Trophoblast cell (in vitro differentiated cells and primary cell): ENCODE measurements at regions not wholly inside any gene's neighbourhood (a gene's known extent, or its start where the extent isn't known, plus 50 kb on each side); places are given as distances from the start of the nearest gene placed in this dataset.

ENCODE experiments used
- DNase-seq, 2 donors: peaks; one replicate each; pipeline ENCODE4 v3.0.0-alpha.2; 2016
- H2AFZ ChIP-seq: 2 replicates; pipeline ENCODE4 v1.6.1; 2013; ENCODE audit warnings: low read length, moderate library complexity, mild to moderate bottlenecking; ENCODE audit not compliant: insufficient read depth, poor library complexity
- H2AK5ac ChIP-seq: 2 replicates; pipeline ENCODE4 v1.6.1; 2013; ENCODE audit warnings: mild to moderate bottlenecking, low read length
- H2BK120ac ChIP-seq: 2 replicates; pipeline ENCODE4 v1.6.1; 2013; ENCODE audit warnings: low read length, mild to moderate bottlenecking, moderate library complexity; ENCODE audit not compliant: insufficient read depth, poor library complexity
- H2BK12ac ChIP-seq: 2 replicates; pipeline ENCODE4 v1.6.1; 2013; ENCODE audit warnings: mild to moderate bottlenecking, low read length, moderate library complexity
- H2BK5ac ChIP-seq: 2 replicates; pipeline ENCODE4 v1.6.1; 2013; ENCODE audit warnings: low read length, low read depth, moderate library complexity, mild to moderate bottlenecking; ENCODE audit not compliant: poor library complexity
- H3K14ac ChIP-seq: 2 replicates; pipeline ENCODE4 v1.6.1; 2013; ENCODE audit warnings: mild to moderate bottlenecking, low read length
- H3K18ac ChIP-seq: 2 replicates; pipeline ENCODE4 v1.6.1; 2013; ENCODE audit warnings: mild to moderate bottlenecking, low read length
- H3K23ac ChIP-seq: 2 replicates; pipeline ENCODE4 v1.6.1; 2013; ENCODE audit warnings: low read length
- H3K27ac ChIP-seq: 2 replicates; pipeline ENCODE4 v1.5.1; 2013; ENCODE audit warnings: low read depth, mild to moderate bottlenecking, inconsistent platforms, low read length, moderate library complexity
- H3K27me3 ChIP-seq: 2 replicates; pipeline ENCODE4 v1.6.1; 2013; ENCODE audit warnings: inconsistent platforms, mild to moderate bottlenecking, low read length, moderate library complexity; ENCODE audit not compliant: insufficient read depth
- H3K36me3 ChIP-seq, 2 experiments: 1 replicate in 1 of 2; 2 replicates in 1 of 2; pipeline ENCODE4 v1.6.1; 2013; ENCODE audit warnings: low read length in 2 of 2, mild to moderate bottlenecking in 2 of 2, moderate library complexity in 1 of 2; ENCODE audit not compliant: insufficient read depth in 2 of 2, control insufficient read depth in 1 of 2
- H3K4ac ChIP-seq: 2 replicates; pipeline ENCODE4 v1.6.1; 2013; ENCODE audit warnings: low read depth, mild to moderate bottlenecking, low read length, moderate library complexity
- H3K4me1 ChIP-seq, 2 experiments: 1 replicate in 1 of 2; 2 replicates in 1 of 2; pipeline ENCODE4 v1.6.1; 2013; ENCODE audit warnings: low read length in 2 of 2, mild to moderate bottlenecking in 2 of 2, moderate library complexity in 1 of 2; ENCODE audit not compliant: insufficient read depth in 2 of 2, control insufficient read depth in 1 of 2
- H3K4me2 ChIP-seq: 2 replicates; pipeline ENCODE4 v1.6.1; 2013; ENCODE audit warnings: inconsistent platforms, mild to moderate bottlenecking, low read length, moderate library complexity
- H3K4me3 ChIP-seq: 2 replicates; pipeline ENCODE4 v1.5.1; 2013; ENCODE audit warnings: mild to moderate bottlenecking, low read depth, low read length, inconsistent platforms
- H3K79me1 ChIP-seq: one replicate; pipeline ENCODE4 v1.6.1; 2013; ENCODE audit warnings: low read length
- H3K79me2 ChIP-seq: 2 replicates; pipeline ENCODE4 v1.6.1; 2013; ENCODE audit warnings: low read length, mild to moderate bottlenecking; ENCODE audit not compliant: control insufficient read depth, insufficient read depth, poor library complexity
- H3K9ac ChIP-seq: 2 replicates; pipeline ENCODE4 v1.6.1; 2013; ENCODE audit warnings: mild to moderate bottlenecking, low read length
- H3K9me3 ChIP-seq: 2 replicates; pipeline ENCODE4 v1.6.1; 2013; ENCODE audit warnings: low read depth, mild to moderate bottlenecking, control low read depth, inconsistent platforms, low read length; ENCODE audit not compliant: insufficient read depth
- H4K12ac ChIP-seq: 2 replicates; pipeline ENCODE4 v1.6.1; 2013; ENCODE audit warnings: low read depth, mild to moderate bottlenecking, low read length, moderate library complexity
- H4K8ac ChIP-seq: 2 replicates; pipeline ENCODE4 v1.6.1; 2013; ENCODE audit warnings: low read depth, mild to moderate bottlenecking, low read length, moderate library complexity
- H4K91ac ChIP-seq: one replicate; pipeline ENCODE4 v1.6.1; 2013; ENCODE audit warnings: low read depth, mild to moderate bottlenecking, low read length, moderate library complexity
- WGBS: extraction: QIAGEN DNeasy Blood & Tissue Kit; methylation state at CpG from one replicate; pipeline ENCODE4 v1.1.7; 2013; ENCODE audit warnings: missing lambda C conversion rate; ENCODE audit not compliant: insufficient read length, insufficient coverage; ENCODE audit errors: extremely low coverage; 5-methylcytosine and 5-hydroxymethylcytosine counted together

DNA sequence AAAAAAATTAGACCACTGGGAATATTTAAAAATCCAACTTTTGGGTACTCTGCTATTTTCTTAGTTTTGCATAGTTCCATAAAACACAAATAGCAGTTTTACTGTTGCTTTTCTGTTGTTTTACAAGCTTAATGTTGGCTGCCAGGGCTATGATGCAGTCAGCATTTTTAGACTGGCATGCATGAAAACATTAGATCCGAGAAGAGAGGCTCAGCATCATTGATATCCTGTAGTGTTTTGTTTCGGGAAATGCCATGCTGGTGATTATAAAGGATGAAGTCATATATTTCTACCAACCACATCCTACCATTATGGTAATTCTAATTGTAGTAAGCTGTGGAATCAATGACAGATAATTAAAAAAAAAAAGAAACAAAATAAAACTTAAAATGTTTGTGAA, 104.6 kb downstream of the MBL2 start:
- no peaks in the 10 kb centered on the region for H3K27me3 ChIP-seq
- no peak overlapping the region for H2AFZ ChIP-seq
- H3K79me1 ChIP-seq: no peaks in the 10 kb centered on the region
- no peak overlapping the region for H2BK120ac ChIP-seq
- no peak overlapping the region for H3K23ac ChIP-seq
- H2BK12ac ChIP-seq: no peak overlapping the region
- no peak overlapping the region for H3K14ac ChIP-seq
- no peak overlapping the region for H4K12ac ChIP-seq
- no peak overlapping the region for H4K8ac ChIP-seq
- no peaks in the 10 kb centered on the region for H3K4me1 ChIP-seq
- no peak overlapping the region for H2BK5ac ChIP-seq
- no peak overlapping the region for H3K9ac ChIP-seq
- no peak overlapping the region for H3K18ac ChIP-seq
- H2AK5ac ChIP-seq: no peak overlapping the region
- DNase-seq: no peak
- no peaks in the 10 kb centered on the region for H3K79me2 ChIP-seq
- H3K4ac ChIP-seq: no peak overlapping the region
- no peak overlapping the region for H3K27ac ChIP-seq
- H3K4me2 ChIP-seq: no peak overlapping the region
- no peak overlapping the region for H4K91ac ChIP-seq
- no peaks in the 10 kb centered on the region for H3K9me3 ChIP-seq
- no peak overlapping the region for H3K4me3 ChIP-seq
- H3K36me3 ChIP-seq: no peaks in the 10 kb centered on the region
- WGBS: no CpG with 5 or more reads among the region's 2 CpGs

DNA sequence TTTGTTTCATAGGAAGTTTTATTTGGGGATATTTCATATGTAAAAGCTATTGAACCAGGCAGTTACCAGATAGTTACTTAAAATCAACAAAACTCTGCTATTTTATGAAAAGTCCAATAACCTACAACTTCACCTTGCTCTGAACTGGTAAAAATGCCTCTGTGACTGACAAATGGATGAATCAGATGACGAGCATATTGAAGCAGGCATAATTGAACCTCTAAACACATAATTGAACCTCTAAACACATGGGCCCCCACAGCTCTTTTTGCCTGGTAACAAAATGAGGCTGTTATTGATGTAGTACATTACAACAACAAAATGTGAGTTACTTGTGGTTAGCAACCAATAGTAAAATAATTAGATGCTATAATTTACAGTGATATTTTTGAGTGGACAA, 99.7 kb downstream of the MBL2 start:
- no peak overlapping the region for H2BK12ac ChIP-seq
- H3K79me1 ChIP-seq: no peaks in the 10 kb centered on the region
- H3K4me3 ChIP-seq: no peak overlapping the region
- no peak overlapping the region for H2BK5ac ChIP-seq
- no peak overlapping the region for H2AFZ ChIP-seq
- H4K12ac ChIP-seq: no peak overlapping the region
- H3K4me2 ChIP-seq: no peak overlapping the region
- no peak overlapping the region for H3K14ac ChIP-seq
- no peaks in the 10 kb centered on the region for H3K9me3 ChIP-seq
- no peak overlapping the region for H3K9ac ChIP-seq
- no peak for DNase-seq
- H4K8ac ChIP-seq: no peak overlapping the region
- no peak overlapping the region for H3K18ac ChIP-seq
- no peaks in the 10 kb centered on the region for H3K36me3 ChIP-seq
- no peak overlapping the region for H2BK120ac ChIP-seq
- no peaks in the 10 kb centered on the region for H3K27me3 ChIP-seq
- WGBS: no CpG with 5 or more reads among the region's 1 CpG
- H3K27ac ChIP-seq: no peak overlapping the region
- no peak overlapping the region for H3K23ac ChIP-seq
- H3K4me1 ChIP-seq: no peaks in the 10 kb centered on the region
- H3K79me2 ChIP-seq: no peaks in the 10 kb centered on the region
- no peak overlapping the region for H4K91ac ChIP-seq
- no peak overlapping the region for H3K4ac ChIP-seq
- no peak overlapping the region for H2AK5ac ChIP-seq

DNA sequence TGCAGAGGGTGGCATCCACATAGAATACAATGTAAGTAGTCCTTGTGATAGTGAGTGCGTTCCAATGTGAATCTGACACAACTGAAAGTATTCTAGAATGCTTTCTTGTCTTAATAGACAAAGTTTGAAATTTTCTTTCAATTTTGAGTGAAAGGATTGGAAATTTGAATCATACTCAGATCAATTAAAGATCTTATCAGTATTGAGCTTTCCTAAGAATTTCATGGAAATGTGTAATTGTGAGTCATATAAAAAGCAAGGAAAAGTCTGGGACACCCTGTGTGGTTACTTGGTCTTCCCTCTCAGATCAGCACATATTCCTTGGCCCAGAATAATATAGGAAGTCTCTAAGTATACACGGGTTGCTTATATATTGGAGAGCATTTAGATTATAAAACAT, 99.1 kb downstream of the MBL2 start:
- Histone ChIP-seq H3K18ac (no peak overlapping the region), H2AK5ac (no peak overlapping the region), H4K8ac (no peak overlapping the region), H3K14ac (no peak overlapping the region), H3K4me2 (no peak overlapping the region), H2BK120ac (no peak overlapping the region), H2BK12ac (no peak overlapping the region), H3K4me1 (no peaks in the 10 kb centered on the region), H3K27ac (no peak overlapping the region), H3K23ac (no peak overlapping the region), H3K9me3 (no peaks in the 10 kb centered on the region), H4K12ac (no peak overlapping the region), H3K27me3 (no peaks in the 10 kb centered on the region), H3K4me3 (no peak overlapping the region), H2BK5ac (no peak overlapping the region), H4K91ac (no peak overlapping the region), H3K79me2 (no peaks in the 10 kb centered on the region), H2AFZ (no peak overlapping the region), H3K79me1 (no peaks in the 10 kb centered on the region), H3K4ac (no peak overlapping the region), H3K36me3 (no peaks in the 10 kb centered on the region), H3K9ac (no peak overlapping the region)
- no CpG with 5 or more reads among the region's 2 CpGs for WGBS
- DNase-seq: no peak

DNA sequence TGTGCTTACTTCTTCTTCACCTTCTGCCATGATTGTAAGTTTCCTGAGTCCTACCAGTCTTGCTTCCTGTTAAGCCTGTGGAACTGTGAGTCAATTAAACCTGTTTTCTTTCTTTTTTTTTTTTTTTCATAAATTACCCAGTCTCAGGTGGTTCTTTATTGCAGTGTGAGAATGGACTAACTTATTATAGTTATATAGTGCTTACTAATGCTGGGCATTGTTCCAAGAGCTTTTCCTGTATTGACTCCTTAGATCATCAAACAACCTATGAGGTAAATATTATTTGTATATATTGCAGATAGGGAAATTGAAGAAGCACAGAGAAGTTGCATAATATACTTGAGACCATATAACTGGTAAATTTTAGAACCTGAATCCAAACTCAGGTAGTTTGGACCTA, 98.1 kb downstream of the MBL2 start:
- peaks cover 0 to 2% of the 10 kb centered on the region in 2 experiments for H3K4me1 ChIP-seq
- H3K4ac ChIP-seq: no peak overlapping the region
- no peak overlapping the region for H2AK5ac ChIP-seq
- H4K91ac ChIP-seq: no peak overlapping the region
- H2BK12ac ChIP-seq: no peak overlapping the region
- H3K36me3 ChIP-seq: no peaks in the 10 kb centered on the region
- H2AFZ ChIP-seq: no peak overlapping the region
- no peak overlapping the region for H3K9ac ChIP-seq
- no peak overlapping the region for H3K4me2 ChIP-seq
- no peak overlapping the region for H4K12ac ChIP-seq
- no peak overlapping the region for H3K27ac ChIP-seq
- peaks cover 3% of the 10 kb centered on the region for H3K79me1 ChIP-seq
- no peak overlapping the region for H2BK5ac ChIP-seq
- H3K23ac ChIP-seq: no peak overlapping the region
- no peak for DNase-seq
- no peaks in the 10 kb centered on the region for H3K27me3 ChIP-seq
- H3K4me3 ChIP-seq: no peak overlapping the region
- H3K9me3 ChIP-seq: no peaks in the 10 kb centered on the region
- H4K8ac ChIP-seq: no peak overlapping the region
- no peak overlapping the region for H3K18ac ChIP-seq
- no peaks in the 10 kb centered on the region for H3K79me2 ChIP-seq
- no peak overlapping the region for H2BK120ac ChIP-seq
- no peak overlapping the region for H3K14ac ChIP-seq
